ENCODE measurements at regions not wholly inside any gene's neighbourhood (a gene's known extent, or its start where the extent isn't known, plus 50 kb on each side); places are given as distances from the start of the nearest gene placed in this dataset.

GRCh38 chr7:126227055-126227454, 1025.7 kb downstream of the GRM8 start:
- TF ChIP-seq CTCF (IDR thresholded peaks at IDR 0.05) = no peak
- TF ChIP-seq POLR2A (IDR thresholded peaks at IDR 0.05) = no peak
